ENCODE measurements at regions not wholly inside any gene's neighbourhood (a gene's known extent, or its start where the extent isn't known, plus 50 kb on each side); places are given as distances from the start of the nearest gene placed in this dataset.

GRCh38 chr1:82978461-82979324 is 1020.2 kb downstream of the TTLL7 start:
- no peak for DNase-seq (ENCODE audit: low read depth in 2 of 2)

DNA sequence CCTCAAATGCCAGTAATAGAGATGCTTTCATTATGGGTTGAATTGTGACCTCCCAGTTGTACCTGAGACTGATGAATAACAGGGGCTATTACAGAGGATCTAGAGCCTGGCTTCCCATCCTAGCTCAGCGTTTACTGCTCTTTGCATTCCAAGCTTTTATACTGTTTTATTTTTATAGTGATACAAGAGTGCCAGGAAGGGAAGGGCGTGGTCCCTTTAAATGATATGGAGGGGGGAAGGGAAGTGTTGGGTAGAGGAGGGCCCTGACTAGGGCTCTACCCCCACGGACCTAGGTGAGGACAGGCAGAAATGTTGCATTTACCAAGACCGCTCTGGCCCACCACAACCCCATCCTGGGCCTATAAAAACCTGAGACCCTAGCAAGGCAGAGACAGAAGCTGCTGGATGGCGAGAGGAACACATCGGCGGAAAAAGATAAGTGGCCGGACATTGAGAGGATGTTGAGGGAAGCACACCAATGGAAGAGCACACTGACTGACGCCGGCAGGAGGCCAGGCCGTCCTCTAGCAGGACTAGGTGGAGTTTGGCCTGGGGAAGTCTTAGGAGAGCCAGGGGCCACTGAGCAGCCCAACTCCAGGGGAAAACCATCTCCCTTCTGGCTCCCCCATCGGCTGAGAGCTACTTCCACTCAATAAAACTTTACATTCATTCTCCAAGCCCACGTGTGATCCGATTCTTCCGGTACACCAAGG is 1025.9 kb downstream of the TTLL7 start:
- DNase-seq (ENCODE audit: low read depth in 2 of 2), result no peak

GRCh38 chr1:82969340-82969739 is 1029.6 kb downstream of the TTLL7 start:
- DNase-seq (ENCODE audit: low read depth in 2 of 2), result no peak

- DNase-seq (ENCODE audit: low read depth in 2 of 2), result no peak
Observed at GRCh38 chr1:82962658-82963057, 1036.3 kb downstream of the TTLL7 start.

DNA sequence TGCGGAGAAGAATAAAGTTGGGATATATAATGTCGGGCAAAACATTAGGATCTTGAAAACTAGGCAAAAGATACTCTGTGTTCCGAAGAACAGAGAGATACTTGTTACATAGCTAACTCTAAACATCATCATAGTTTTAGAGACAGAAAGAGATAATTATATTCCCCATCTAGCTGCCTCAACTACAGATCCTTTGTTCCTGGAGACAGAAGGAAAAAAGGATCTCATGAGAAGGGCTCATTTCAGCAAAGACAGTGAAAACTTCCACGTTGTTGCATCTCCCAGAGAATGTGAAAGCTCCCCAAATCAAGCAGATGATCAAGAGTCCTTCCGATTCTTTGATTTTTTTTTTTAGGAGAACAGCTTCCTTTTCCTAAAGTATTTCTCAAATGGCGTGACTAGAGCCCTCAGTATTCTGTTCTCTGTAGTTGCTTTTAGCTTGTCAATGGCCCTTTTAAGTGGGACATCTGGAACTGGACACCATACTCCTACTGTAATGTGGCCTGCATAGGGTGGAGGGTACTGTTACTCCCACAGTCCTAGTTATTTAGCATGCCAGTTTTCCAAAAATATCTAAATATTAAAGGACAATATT is 1048.2 kb downstream of the TTLL7 start:
- DNase-seq (ENCODE audit: low read depth in 2 of 2), result no peak

DNA sequence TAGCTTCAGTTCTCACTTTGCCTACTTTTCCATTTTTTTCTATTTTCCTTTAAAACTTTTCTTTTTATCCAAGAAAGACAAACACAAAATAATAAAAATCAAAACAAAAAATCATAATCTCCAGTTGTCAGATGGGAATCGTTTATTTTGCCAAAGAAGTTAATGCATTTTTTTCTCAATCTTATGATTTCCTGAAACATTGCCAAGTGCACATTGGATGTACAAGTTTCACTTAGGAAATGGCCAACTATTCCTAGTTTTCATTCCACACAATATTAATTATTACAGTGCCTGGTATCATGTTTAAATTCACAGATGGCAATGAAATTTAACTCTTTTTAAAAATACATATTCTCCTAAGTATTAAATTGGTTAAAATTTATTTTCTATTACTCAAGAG is 1050.5 kb downstream of the TTLL7 start:
- peak in 1 of 2 donors; percentile 9 for DNase-seq (ENCODE audit: low read depth in 2 of 2)

DNA sequence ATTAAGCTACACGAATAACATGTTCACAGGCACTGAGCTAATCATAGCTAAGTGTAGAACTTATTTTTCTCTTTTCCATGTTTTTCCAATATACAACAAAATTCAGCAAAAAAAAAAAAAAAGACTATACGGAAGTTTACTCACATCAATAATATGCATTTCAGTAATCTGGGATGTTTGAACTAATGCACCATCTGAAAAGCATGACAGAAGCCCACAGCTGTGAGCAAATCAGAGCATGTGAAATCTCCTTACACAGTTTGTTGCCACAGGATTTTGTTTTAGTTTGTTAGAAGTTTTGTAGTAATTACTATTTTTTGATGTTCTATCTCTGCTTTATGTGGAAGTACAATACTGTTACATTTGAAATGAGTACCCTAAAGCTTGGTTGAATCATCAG is 1051.7 kb downstream of the TTLL7 start:
- DNase-seq (ENCODE audit: low read depth in 2 of 2), result no peak

- DNase-seq (ENCODE audit: low read depth in 2 of 2), result no peak
Observed at GRCh38 chr1:82946096-82946605, 1052.8 kb downstream of the TTLL7 start.

GRCh38 chr1:82944822-82945221 is 1054.1 kb downstream of the TTLL7 start:
- DNase-seq (ENCODE audit: low read depth in 2 of 2), result no peak

DNA sequence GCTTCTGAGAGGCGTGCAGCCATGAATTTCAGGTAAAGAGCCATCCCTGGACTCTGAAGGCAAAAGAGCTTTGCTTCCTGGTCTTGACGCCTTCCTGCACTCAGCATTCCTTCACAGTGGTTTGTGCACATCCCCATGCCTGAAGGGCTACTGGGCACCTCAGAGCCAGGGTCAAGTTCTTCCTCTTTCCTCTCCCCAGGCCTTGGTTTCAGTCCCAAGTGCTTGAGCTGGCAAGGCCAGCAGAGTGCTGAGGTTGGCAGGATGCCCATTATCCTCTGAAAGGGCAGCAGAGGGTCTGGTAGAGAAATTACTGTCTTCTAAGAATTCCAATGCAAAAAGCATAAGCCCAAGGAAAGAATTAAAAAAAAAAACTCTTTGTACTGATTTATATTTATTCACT is 1064.9 kb downstream of the TTLL7 start:
- no peak for DNase-seq (ENCODE audit: low read depth in 2 of 2)

GRCh38 chr1:82932727-82933126 is 1066.2 kb downstream of the TTLL7 start:
- no peak for DNase-seq (ENCODE audit: low read depth in 2 of 2)

DNA sequence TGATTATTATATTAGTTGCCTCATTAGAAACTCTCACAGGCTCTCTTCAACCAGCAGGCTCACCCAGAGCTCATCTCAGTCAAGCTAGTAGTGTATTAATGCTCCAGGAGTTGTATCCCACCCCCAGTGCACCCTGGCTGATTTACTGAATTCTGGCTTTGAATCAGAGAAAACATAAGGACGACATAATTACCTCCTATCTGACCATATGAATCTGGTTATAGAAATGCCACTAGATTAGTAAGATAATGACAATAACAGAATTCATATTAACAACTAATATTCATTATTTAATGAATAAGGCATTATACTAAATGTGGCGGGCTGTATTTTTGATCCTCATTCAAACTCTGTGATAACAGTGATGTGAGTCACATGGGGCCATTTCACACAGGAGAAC is 1066.7 kb downstream of the TTLL7 start:
- DNase-seq (ENCODE audit: low read depth in 2 of 2), result no peak

DNA sequence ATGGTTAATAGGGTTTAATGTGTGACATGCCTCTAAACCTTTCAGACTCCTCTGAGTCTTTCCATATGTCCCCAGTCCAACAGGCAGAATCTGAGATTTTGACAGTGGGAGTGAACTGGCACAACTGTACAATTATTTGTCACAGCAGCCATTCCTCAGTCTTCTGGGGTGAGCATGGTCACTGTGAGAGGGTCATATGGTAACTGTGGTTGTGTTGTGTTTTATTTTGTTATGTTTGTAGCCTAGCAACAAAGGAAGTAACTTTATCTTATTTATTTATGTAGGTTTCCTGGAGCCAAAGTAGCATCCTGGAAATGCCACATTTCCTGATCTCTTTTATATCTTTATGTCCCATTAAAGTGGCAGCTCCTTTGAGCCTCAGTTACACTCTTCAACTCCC is 1067.9 kb downstream of the TTLL7 start:
- peak; percentile 1 to 67 for DNase-seq (ENCODE audit: low read depth in 2 of 2)

DNA sequence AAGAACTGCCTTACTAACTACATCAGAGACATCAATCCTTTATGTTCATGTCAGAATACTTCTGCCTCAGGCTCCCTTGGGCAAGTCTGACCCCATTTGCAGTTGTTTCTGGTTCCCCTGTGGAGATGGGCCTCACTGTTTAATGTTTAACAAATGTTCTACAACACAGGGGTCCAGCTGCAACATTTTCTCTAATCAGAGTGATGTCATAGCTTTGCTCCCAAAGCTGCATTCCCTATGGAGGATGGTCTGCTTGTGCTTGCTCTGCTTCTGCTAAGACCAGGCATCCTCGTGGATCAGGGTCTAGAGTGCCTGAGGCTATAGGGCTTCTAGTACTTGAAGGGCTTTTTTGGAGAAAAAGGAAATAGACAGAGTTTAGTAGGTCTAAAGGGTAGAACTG is 1071.2 kb downstream of the TTLL7 start:
- no peak for DNase-seq (ENCODE audit: low read depth in 2 of 2)

DNA sequence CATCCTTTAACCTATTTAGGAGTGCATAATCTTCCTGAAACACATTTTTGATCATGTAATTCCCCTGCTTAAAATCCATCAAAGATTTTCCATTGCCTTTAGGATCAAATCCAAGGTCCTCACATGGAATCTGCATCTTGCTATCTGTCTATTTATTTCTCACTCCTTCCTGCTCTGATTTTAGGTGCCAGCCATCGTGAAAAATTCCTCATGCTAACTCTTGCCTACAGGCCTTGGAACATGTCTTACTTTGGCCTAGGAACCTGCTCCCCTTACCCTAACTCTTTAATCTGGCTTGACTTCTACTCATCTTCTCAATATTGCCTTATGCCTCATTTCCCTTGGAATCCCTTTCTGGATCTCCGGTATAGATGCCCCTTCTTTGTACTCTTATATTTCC is 1074.3 kb downstream of the TTLL7 start:
- no peak for DNase-seq (ENCODE audit: low read depth in 2 of 2)

DNA sequence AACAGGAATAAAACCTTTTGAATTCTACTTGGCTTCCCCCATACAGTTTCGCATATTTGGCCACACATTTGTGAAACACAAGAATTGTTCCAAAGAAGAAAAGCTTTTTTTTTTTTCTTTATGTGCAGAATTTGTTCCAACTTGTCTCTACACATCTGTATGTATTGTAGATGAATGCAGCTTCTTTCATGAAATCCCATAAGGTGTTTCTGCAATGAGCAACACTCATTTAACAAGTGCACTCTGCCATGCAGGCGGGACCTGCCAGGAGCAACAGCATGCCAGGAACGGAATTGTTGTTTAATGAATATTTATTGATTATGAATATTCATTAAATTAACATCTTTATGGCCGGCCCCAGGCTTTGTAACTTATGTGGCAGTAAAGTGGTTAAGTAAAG is 1075.0 kb downstream of the TTLL7 start:
- no peak for DNase-seq (ENCODE audit: low read depth in 2 of 2)

DNA sequence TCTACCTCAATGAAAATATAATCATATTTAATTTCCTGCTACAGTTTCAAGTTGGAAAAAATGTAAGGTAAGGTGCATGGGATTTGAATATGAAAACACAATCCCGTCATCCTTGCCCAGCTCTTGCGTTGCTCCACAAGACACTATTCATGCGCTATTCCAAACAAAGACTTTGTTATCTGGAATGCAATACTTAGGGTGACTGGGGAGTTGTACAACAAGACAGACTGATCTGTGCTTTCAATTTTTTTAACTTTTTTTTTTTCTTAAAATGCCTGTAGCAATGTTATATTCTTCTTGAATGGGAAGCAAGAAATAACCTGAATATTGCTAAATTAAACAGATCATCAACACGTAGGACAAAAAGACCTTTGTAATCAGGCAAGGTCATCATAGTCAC is 1077.2 kb downstream of the TTLL7 start:
- DNase-seq (ENCODE audit: low read depth in 2 of 2), result no peak

- peak; percentile 1 to 17 for DNase-seq (ENCODE audit: low read depth in 2 of 2)
Observed at GRCh38 chr1:82920418-82921248, 1078.3 kb downstream of the TTLL7 start.

- DNase-seq (ENCODE audit: low read depth in 2 of 2), result peak; percentile 6 to 59
Observed at GRCh38 chr1:82919837-82920236, 1079.1 kb downstream of the TTLL7 start.

DNA sequence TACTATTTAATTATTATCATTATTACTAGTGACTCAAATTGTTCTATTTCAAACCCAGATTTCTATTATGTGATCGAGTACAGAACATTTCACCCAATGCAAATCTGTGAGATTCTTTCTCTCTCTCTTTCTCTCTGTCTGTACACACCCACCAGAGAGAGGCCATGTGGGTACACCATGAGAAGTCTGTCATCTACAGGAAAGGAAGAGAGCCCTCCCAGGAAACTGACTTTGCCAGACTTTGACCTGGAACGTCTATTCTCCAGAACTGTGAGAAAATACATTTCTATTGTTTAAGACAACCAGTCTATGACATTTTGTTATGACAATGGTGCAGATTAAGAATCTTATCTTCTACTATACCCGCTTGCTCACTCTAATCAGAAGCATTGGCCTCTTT is 1091.6 kb downstream of the TTLL7 start:
- DNase-seq (ENCODE audit: low read depth in 2 of 2), result no peak

DNA sequence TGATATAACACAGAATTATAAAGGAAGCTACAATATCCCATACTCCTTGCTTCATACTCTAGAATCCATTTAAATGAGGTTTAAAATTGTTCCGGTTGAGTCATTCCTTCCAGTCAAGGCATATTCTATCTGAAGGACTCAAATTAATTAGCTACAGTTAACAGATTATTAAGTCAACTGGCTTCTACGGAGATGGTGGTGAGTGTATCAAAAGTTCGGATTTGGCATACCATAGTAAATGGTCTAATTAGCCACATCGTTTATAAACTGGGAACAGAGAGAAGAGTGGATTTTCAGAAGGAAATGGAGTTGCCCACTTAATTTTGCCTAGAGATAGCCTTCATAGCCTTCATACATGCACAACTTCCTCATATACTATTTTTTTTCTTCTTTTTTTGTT is 1095.3 kb downstream of the TTLL7 start:
- no peak for DNase-seq (ENCODE audit: low read depth in 2 of 2)

GRCh38 chr1:82901561-82901960 is 1097.4 kb downstream of the TTLL7 start:
- no peak for DNase-seq (ENCODE audit: low read depth in 2 of 2)

Data from lung microvascular endothelial cell (primary cell).